Hepatocyte (in vitro differentiated cells): ENCODE measurements at regions not wholly inside any gene's neighbourhood (a gene's known extent, or its start where the extent isn't known, plus 50 kb on each side); places are given as distances from the start of the nearest gene placed in this dataset.

ENCODE experiments used
- DNase-seq: peaks from one replicate; pipeline ENCODE4 v3.0.0-alpha.2; 2016; ENCODE audit warnings: low spot score
- H2AFZ ChIP-seq: fragments of 200-600 bp; sonication (generic); 2 replicates; pipeline ENCODE4 v1.6.0; 2016; ENCODE audit warnings: antibody characterized with exemption, mild to moderate bottlenecking
- H3K27ac ChIP-seq: fragments of 200-600 bp; sonication (generic); 2 replicates; pipeline ENCODE4 v1.5.1; 2016; ENCODE audit warnings: mild to moderate bottlenecking
- H3K27me3 ChIP-seq: fragments of 200-600 bp; sonication (generic); 2 replicates; pipeline ENCODE4 v1.6.1; 2016
- H3K36me3 ChIP-seq: fragments of 200-600 bp; sonication (generic); replicated peaks from 2 replicates; pipeline ENCODE4 v1.5.1; 2016; ENCODE audit warnings: low read depth; ENCODE audit not compliant: insufficient read depth
- H3K4me1 ChIP-seq: fragments of 200-600 bp; sonication (generic); 2 replicates; pipeline ENCODE4 v1.5.1; 2016; ENCODE audit warnings: mild to moderate bottlenecking, moderate library complexity; ENCODE audit not compliant: insufficient read depth
- H3K4me2 ChIP-seq: fragments of 200-600 bp; sonication (generic); 2 replicates; pipeline ENCODE4 v1.6.0; 2016
- H3K4me3 ChIP-seq: fragments of 200-600 bp; sonication (generic); 2 replicates; pipeline ENCODE4 v1.5.1; 2016; ENCODE audit warnings: mild to moderate bottlenecking
- H3K79me2 ChIP-seq: fragments of 200-600 bp; sonication (generic); 2 replicates; pipeline ENCODE4 v1.6.0; 2017; ENCODE audit warnings: mild to moderate bottlenecking
- H3K9me2 ChIP-seq: fragments of 200-600 bp; sonication (generic); replicated peaks from 2 replicates; pipeline ENCODE4 v1.6.0; 2017; ENCODE audit warnings: mild to moderate bottlenecking; ENCODE audit not compliant: insufficient read depth
- H3K9me3 ChIP-seq: fragments of 200-600 bp; sonication (generic); 2 replicates; pipeline ENCODE4 v1.5.1; 2016; ENCODE audit warnings: low read depth, mild to moderate bottlenecking
- H4K20me1 ChIP-seq: fragments of 200-600 bp; sonication (generic); 2 replicates; pipeline ENCODE4 v1.6.0; 2016; ENCODE audit warnings: mild to moderate bottlenecking; ENCODE audit not compliant: insufficient read depth, poor library complexity, severe bottlenecking
- CTCF ChIP-seq: fragments of 200-600 bp; sonication (generic); IDR thresholded peaks from 2 replicates; pipeline ENCODE4 v1.5.1; 2016; ENCODE audit warnings: antibody characterized with exemption, mild to moderate bottlenecking; ENCODE audit not compliant: poor library complexity
- EZH2 ChIP-seq: fragments of 200-600 bp; sonication (generic); IDR thresholded peaks from 2 replicates; pipeline ENCODE4 v1.6.1; 2016; ENCODE audit warnings: antibody characterized with exemption, mild to moderate bottlenecking, borderline replicate concordance
- EZH2phosphoT487 ChIP-seq: fragments of 200-600 bp; sonication (generic); IDR thresholded peaks from one replicate; pipeline ENCODE4 v1.6.1; 2018; ENCODE audit warnings: antibody characterized with exemption, mild to moderate bottlenecking, low read depth, moderate library complexity; ENCODE audit not compliant: unreplicated experiment, severe bottlenecking
- WGBS: methylation state at CpG from one replicate; pipeline ENCODE4 v1.1.6; 2016; ENCODE audit warnings: low lambda C conversion rate; ENCODE audit errors: missing lambda C conversion rate; 5-methylcytosine and 5-hydroxymethylcytosine counted together

- Histone ChIP-seq H3K9me2 (no peaks in the 10 kb centered on the region), H3K4me2 (no peak overlapping the region), H3K36me3 (no peaks in the 10 kb centered on the region), H3K27ac (no peak overlapping the region), H3K4me1 (no peaks in the 10 kb centered on the region), H3K79me2 (no peaks in the 10 kb centered on the region), H4K20me1 (no peaks in the 10 kb centered on the region), H3K27me3 (no peaks in the 10 kb centered on the region), H3K4me3 (no peak overlapping the region), H2AFZ (no peak overlapping the region), H3K9me3 (no peaks in the 10 kb centered on the region)
- DNase-seq, result no peak
- TF ChIP-seq EZH2phosphoT487, result no peak
- no peak for TF ChIP-seq EZH2
- no peak for TF ChIP-seq CTCF
- WGBS, result 81% methylated on average over 1 of the region's 1 CpG
Observed at GRCh38 chr1:72369069-72369757, 86.9 kb upstream of the NEGR1 start.

- H3K36me3 ChIP-seq, result no peaks in the 10 kb centered on the region
- DNase-seq, result peak; percentile 10
- TF ChIP-seq EZH2 (no peak), EZH2phosphoT487 (no peak), CTCF (no peak)
- H2AFZ ChIP-seq, result no peak overlapping the region
- H3K4me1 ChIP-seq, result no peaks in the 10 kb centered on the region
- H3K9me2 ChIP-seq, result no peaks in the 10 kb centered on the region
- no peaks in the 10 kb centered on the region for H3K27me3 ChIP-seq
- no peaks in the 10 kb centered on the region for H3K9me3 ChIP-seq
- no peak overlapping the region for H3K4me3 ChIP-seq
- H3K79me2 ChIP-seq, result no peaks in the 10 kb centered on the region
- no peak overlapping the region for H3K4me2 ChIP-seq
- no peak overlapping the region for H3K27ac ChIP-seq
- H4K20me1 ChIP-seq, result no peaks in the 10 kb centered on the region
- WGBS, result 44% methylated on average over 1 of the region's 1 CpG
Observed at GRCh38 chr1:72366466-72366865, 84.1 kb upstream of the NEGR1 start.

GRCh38 chr1:72365693-72366092 lies 83.4 kb upstream of the NEGR1 start:
- no peaks in the 10 kb centered on the region for H3K4me1 ChIP-seq
- no peak overlapping the region for H2AFZ ChIP-seq
- no peaks in the 10 kb centered on the region for H3K36me3 ChIP-seq
- no peak overlapping the region for H3K4me2 ChIP-seq
- no peaks in the 10 kb centered on the region for H4K20me1 ChIP-seq
- H3K4me3 ChIP-seq, result no peak overlapping the region
- no peak overlapping the region for H3K27ac ChIP-seq
- 65% methylated on average over 3 of the region's 3 CpGs for WGBS
- H3K9me3 ChIP-seq, result no peaks in the 10 kb centered on the region
- H3K79me2 ChIP-seq, result no peaks in the 10 kb centered on the region
- TF ChIP-seq EZH2phosphoT487 (no peak), EZH2 (no peak), CTCF (no peak)
- H3K9me2 ChIP-seq, result no peaks in the 10 kb centered on the region
- no peaks in the 10 kb centered on the region for H3K27me3 ChIP-seq
- DNase-seq, result no peak

- H3K4me1 ChIP-seq, result no peaks in the 10 kb centered on the region
- no peak overlapping the region for H3K27ac ChIP-seq
- no peaks in the 10 kb centered on the region for H4K20me1 ChIP-seq
- H3K27me3 ChIP-seq, result no peaks in the 10 kb centered on the region
- H3K4me2 ChIP-seq, result no peak overlapping the region
- H3K9me3 ChIP-seq, result no peaks in the 10 kb centered on the region
- no peak overlapping the region for H3K4me3 ChIP-seq
- H2AFZ ChIP-seq, result no peak overlapping the region
- no peak for DNase-seq
- H3K9me2 ChIP-seq, result no peaks in the 10 kb centered on the region
- H3K36me3 ChIP-seq, result no peaks in the 10 kb centered on the region
- no peaks in the 10 kb centered on the region for H3K79me2 ChIP-seq
- TF ChIP-seq CTCF (no peak), EZH2 (no peak)
- 68% methylated on average over 1 of the region's 1 CpG for WGBS
Observed at GRCh38 chr1:72362538-72362937, 80.2 kb upstream of the NEGR1 start.
